ENCODE measurements at regions not wholly inside any gene's neighbourhood (a gene's known extent, or its start where the extent isn't known, plus 50 kb on each side); places are given as distances from the start of the nearest gene placed in this dataset.
"Not testable (repeated sequence)": the region's sequence is repeated elsewhere in the genome, so short reads cannot be mapped to it uniquely, and the experiment has no call there.

- no peak for DNase-seq
Measured at GRCh38 chr6:21935142-21935541, 341.6 kb downstream of the SOX4 start.

GRCh38 chr6:21935561-21936028 lies 342.0 kb downstream of the SOX4 start:
- no peak for DNase-seq

GRCh38 chr6:21937466-21937865 lies 343.9 kb downstream of the SOX4 start:
- no peak for DNase-seq

DNA sequence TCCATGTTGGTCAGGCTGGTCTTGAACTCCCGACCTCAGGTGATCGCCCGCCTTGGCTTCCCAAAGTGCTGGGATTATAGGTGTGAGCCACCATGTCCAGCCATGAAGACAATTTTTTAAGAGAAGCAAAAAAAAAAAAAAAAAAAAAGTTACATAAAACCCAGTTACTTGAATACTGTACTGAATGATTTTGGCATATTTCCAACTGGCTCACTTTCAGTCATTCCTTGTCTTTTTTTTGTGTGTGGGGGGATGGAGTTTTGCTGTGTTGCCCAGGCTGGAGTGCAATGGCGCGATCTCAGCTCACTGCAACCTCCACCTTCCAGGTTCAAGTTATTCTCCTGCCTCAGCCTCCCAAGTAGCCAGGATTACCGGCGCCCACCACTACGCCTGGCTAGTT lies 345.5 kb downstream of the SOX4 start:
- DNase-seq, result not testable (repeated sequence)

- no peak for DNase-seq
Measured at GRCh38 chr6:21941926-21942325, 348.4 kb downstream of the SOX4 start.

GRCh38 chr6:21942897-21943296 lies 349.3 kb downstream of the SOX4 start:
- DNase-seq, result no peak

DNA sequence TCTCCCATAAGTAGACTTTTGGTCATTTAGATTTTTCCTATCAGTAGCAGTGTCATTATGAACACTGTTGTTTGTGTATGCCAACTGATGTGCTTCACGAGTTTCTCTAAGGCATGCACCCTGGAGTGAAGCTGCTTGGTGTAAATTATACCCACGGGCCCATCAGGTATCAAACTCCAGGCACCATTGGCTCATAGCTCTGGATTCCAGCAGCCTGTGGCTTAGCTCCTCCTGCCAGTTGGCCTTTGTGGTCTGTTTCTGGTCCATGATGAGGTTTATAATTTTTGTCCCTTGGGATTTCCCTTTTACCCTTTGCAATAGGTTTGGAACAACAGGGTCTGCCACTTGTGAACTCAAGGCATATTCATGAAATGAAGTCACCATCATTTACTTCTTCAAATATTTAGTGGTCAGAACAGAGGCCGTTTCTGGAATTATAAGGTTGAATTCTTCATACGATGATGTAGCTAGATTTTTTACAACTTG lies 350.5 kb downstream of the PRL start:
- DNase-seq, result no peak

DNA sequence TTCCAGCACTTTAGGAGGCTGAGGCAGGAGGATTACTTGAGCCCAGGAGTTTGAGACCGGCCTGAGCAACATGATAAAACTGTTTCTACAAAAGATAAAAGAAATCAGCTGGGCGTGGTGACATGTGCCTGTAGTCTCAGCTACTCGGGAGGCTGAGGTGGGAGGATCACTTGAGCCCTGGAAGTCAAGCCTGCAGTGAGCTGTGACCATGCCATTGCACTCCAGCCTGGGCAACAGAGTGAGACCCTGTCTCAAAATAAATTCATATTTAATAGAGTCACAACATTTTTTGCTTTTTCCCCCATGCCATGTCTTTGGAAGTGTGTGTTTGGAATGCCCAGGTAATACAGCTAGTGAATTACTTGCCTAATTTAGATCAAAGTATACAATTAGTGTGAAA lies 349.6 kb downstream of the PRL start:
- not testable (repeated sequence) for DNase-seq

DNA sequence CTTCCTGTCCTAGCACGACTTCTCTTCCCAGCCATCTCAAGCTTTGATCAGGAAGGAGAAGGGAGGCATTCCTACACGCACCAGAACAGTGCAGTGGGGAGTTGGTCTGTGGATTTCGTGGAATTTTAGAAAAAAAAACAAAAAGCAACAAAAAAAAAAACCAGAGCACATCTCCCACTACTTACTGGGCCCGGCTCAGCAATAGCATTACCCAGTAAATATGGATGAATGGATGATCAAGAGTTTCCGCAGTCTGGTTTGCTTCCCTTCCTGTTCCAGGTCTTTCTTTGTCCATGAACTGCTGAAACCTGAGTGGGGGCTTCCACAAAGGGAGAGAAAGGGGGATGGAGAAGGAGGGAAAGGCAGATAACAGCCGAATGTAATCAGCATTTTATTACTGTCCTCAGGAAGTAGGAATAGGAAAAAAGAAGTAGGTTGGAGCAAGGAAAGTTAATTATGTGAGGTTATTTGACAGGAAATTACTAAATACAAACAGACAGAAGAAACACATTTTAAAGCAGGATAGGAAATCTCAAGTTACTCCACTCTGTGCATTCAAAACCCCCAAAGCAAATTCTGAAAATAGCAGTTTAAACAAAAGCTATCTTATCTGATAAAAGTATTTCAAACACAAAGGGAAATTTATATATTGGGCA lies 349.0 kb downstream of the PRL start:
- no peak for DNase-seq

GRCh38 chr6:21949211-21949801 lies 347.5 kb downstream of the PRL start:
- DNase-seq, result no peak

DNA sequence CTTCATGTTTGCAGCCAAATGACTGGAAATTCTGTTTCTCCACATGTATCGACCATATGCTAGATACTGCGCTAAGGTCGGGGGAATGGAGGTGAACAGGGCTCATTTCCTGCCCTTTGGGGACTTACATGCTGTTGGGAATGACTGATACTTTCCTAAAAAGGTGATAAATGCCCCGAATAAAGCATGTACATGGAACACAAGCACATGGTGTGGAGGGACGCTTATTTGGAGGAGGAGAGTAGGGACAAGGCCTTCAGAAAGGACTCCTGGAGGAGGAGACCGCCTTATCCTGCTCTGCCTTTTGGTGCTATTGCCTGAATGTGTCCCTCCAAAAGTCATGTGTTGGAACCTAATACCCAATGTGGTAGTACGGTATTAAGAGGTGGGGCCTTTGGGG lies 344.5 kb downstream of the PRL start:
- DNase-seq, result no peak

DNA sequence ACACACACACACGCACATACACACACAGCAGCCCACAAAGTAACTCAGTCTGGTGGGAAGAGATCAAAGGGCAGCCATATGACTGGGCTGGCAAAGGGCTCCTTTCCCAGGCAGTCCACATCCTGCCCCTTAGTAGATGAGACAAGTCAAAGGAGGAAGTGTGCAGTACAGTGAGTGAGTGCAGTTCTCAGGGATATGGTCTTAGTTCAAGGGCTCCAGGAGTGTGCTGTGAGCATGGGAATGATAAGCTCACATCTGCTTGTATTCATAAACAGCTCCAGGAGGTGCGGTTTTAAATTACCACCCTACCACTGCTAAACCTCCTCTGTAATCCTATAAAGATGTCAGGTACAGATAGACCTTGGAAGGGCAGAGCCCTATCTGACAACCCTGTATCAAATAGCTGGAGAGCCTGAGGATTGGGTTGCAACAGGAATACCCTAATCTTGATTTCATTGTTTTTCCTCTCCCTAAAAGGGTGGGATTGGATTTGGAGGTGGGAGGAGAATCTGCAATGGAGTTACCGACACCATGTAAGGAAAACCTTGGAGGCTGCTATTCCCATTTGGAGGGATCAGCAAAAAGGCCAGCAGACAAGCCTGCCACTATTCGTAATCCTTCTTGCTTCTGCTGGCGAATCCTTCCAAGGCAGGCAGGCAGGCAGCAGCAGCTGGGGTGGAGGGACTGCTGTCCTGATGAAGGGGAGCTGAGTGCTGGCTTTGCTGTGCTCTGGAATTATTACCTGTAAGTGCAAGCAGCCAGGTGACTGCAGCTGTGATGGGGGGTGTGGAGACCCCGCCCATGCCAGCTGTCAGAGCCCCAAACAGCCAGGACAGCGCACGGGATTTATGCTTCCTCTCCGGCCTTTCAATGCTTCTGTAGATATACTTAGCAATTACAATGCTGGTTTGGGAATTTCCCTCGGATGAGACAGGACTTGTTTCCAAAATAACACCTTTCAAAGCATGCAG lies 342.7 kb downstream of the PRL start:
- no peak for DNase-seq

DNA sequence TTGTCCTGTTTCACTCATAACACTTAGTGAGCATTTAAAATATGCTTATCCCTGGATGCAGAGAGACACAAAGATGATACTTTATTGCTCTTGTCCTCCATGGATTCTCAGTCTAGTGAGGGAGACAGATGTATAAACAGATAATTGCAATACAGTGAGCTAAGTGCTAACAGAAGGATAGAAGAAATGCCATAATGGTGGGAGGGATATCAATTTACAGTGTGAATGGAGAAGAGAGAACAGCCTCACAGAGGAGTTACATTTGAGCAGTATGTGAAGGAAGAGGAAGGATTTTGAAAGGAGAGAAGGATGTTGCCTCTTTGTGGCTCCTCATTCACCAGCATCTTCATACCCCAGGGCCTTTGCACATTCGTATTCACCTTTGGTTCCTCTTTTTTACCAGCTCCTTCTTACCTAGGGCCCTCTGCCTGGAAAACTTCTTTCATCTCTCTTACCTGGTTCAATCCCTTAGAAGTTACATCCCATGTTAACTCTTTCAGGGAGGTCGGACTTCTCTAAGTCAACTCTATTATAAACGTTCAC lies 341.7 kb downstream of the PRL start:
- no peak for DNase-seq

GRCh38 chr6:21955951-21956350 lies 340.9 kb downstream of the PRL start:
- no peak for DNase-seq

DNA sequence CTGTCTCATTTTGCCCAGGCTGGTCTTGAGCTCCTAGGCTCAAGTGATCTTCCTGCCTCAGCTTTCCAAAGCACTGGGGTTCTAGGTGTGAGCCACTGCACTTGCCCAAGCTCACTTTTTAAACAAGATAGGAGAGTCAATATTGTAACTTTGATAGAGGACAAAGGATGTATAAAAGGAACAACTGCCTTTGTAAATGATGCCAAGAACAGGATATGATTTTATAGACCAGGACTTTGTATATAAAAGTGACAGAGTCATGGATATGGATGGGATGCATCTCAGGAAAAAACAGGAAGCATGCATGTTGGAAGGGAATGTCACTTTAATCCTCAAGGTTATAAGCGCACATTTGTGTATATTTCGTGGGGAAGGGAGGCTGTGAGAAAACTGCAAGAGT lies 338.4 kb downstream of the PRL start:
- no peak for DNase-seq

DNA sequence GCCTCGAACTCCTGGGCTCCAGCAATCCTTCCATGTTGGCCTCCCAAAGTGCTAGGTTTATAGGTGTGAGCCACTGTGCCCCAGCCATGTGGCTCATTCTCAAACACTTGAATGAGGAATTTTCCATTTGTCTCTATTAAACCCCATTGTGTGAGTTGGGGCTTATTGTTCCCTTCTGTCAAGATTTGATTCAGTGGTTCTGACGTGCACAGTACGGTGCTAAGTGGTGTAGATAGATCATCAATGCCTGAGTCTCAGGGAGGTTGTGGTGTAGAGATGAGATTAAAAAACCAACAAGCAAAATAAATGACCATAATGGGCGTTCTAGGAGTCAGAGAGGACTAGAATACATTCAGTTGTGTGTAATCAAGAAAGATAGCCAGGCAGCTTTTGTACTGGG lies 335.6 kb downstream of the PRL start:
- DNase-seq, result no peak

GRCh38 chr6:21965016-21965415 lies 331.8 kb downstream of the PRL start:
- DNase-seq, result no peak

- DNase-seq, result no peak
Measured at GRCh38 chr6:21965953-21966539, 330.8 kb downstream of the PRL start.

- no peak for DNase-seq
Measured at GRCh38 chr6:21967056-21967974, 329.5 kb downstream of the PRL start.

DNA sequence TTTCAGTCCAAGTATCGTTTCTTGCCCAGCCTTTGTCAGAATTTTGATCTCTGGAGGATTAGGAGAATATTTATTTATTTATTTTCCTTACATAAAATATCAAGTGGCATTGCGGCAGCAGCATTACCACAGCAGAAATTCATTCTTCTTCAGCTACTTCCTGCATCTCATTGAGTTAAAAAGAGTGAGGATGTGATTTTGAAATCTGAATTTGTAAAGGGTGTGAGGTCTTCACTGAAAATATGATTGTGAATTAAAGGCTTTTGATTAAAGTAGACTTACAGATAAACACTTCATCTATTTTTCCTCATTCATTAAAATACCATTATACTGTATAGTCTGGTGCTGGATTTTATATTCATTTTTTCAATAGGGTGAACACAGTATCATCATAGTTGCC lies 328.4 kb downstream of the PRL start:
- DNase-seq, result no peak

DNA sequence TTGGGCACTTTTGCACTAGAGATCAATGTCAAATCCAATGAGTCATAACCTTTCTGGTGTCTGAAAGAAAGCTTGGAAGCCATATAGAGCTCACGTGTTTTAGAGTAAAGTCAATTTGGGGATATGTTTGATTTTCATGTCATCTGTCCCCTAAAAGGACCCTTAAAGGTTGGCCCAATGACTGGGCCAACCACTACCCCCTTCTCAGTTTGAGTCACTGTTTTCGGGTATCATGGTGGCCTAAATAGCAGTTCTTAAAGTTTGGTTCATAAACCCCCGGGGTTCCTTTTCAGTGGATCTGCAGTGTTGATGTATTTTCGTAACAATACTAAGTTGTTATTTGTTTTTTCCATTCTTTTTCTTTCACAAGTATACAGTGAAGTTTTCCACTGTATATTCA lies 327.6 kb downstream of the PRL start:
- no peak for DNase-seq

Data from activated CD4-positive, alpha-beta T cell treated with anti-CD3 and anti-CD28 coated beads for 1 hour (primary cell).